GM18861 (cell line): ENCODE measurements at regions not wholly inside any gene's neighbourhood (a gene's known extent, or its start where the extent isn't known, plus 50 kb on each side); places are given as distances from the start of the nearest gene placed in this dataset.

Experiments
- ATAC-seq: cut with Tn5 transposase; IDR thresholded peaks from one replicate; pipeline ENCODE4 v1.9.1; 2021; ENCODE audit not compliant: unreplicated experiment

GRCh38 chr9:107872457-107873192 is 383.1 kb upstream of the KLF4 start:
- ATAC-seq: no peak

GRCh38 chr9:107870927-107871680 is 381.5 kb upstream of the KLF4 start:
- no peak for ATAC-seq

GRCh38 chr9:107870221-107870620 is 380.7 kb upstream of the KLF4 start:
- ATAC-seq: no peak

- ATAC-seq: no peak
Observed at GRCh38 chr9:107869111-107869510, 379.5 kb upstream of the KLF4 start.

GRCh38 chr9:107868186-107868585 is 378.6 kb upstream of the KLF4 start:
- ATAC-seq: no peak

GRCh38 chr9:107867738-107868137 is 378.2 kb upstream of the KLF4 start:
- ATAC-seq: no peak

GRCh38 chr9:107866711-107867311 is 377.2 kb upstream of the KLF4 start:
- no peak for ATAC-seq

- no peak for ATAC-seq
Observed at GRCh38 chr9:107863396-107863795, 373.8 kb upstream of the KLF4 start.

- no peak for ATAC-seq
Observed at GRCh38 chr9:107862881-107863280, 373.3 kb upstream of the KLF4 start.

- no peak for ATAC-seq
Observed at GRCh38 chr9:107862323-107862722, 372.8 kb upstream of the KLF4 start.

GRCh38 chr9:107861075-107861474 is 371.5 kb upstream of the KLF4 start:
- ATAC-seq: no peak

- ATAC-seq: no peak
Observed at GRCh38 chr9:107858260-107858659, 368.7 kb upstream of the KLF4 start.

GRCh38 chr9:107856633-107857032 is 367.1 kb upstream of the KLF4 start:
- ATAC-seq: no peak

GRCh38 chr9:107855164-107855563 is 365.6 kb upstream of the KLF4 start:
- no peak for ATAC-seq

- ATAC-seq: no peak
Observed at GRCh38 chr9:107853461-107853860, 363.9 kb upstream of the KLF4 start.

GRCh38 chr9:107852891-107853290 is 363.3 kb upstream of the KLF4 start:
- no peak for ATAC-seq

GRCh38 chr9:107850653-107851052 is 361.1 kb upstream of the KLF4 start:
- ATAC-seq: no peak

GRCh38 chr9:107847978-107848964 is 358.7 kb upstream of the KLF4 start:
- no peak for ATAC-seq

- no peak for ATAC-seq
Observed at GRCh38 chr9:107842530-107842929, 353.0 kb upstream of the KLF4 start.

GRCh38 chr9:107841076-107841475 is 351.5 kb upstream of the KLF4 start:
- no peak for ATAC-seq

GRCh38 chr9:107839371-107839770 is 349.8 kb upstream of the KLF4 start:
- no peak for ATAC-seq
